ENCODE measurements at regions not wholly inside any gene's neighbourhood (a gene's known extent, or its start where the extent isn't known, plus 50 kb on each side); places are given as distances from the start of the nearest gene placed in this dataset.
"Not testable (repeated sequence)": the region's sequence is repeated elsewhere in the genome, so short reads cannot be mapped to it uniquely, and the experiment has no call there.

GRCh38 chr7:150028344-150029012 is 154.7 kb downstream of the ATP6V0E2 start:
- not testable (repeated sequence) for TF ChIP-seq CTCF (conservative IDR thresholded peaks at IDR 0.05 in 1 of 2, IDR thresholded peaks at IDR 0.05 in 1 of 2; ENCODE audit: extremely low read depth in 1 of 2, insufficient read depth in 1 of 2, low read depth in 1 of 2, low read length in 2 of 2); EZH2 (IDR thresholded peaks at IDR 0.05; ENCODE audit: borderline replicate concordance, low read length)

Measured in mammary epithelial cell (primary cell).